Effector memory CD4-positive, alpha-beta T cell (primary cell): ENCODE measurements at regions not wholly inside any gene's neighbourhood (a gene's known extent, or its start where the extent isn't known, plus 50 kb on each side); places are given as distances from the start of the nearest gene placed in this dataset.

Source experiments
- DNase-seq, 3 donors: peaks; one replicate each; pipeline ENCODE4 v3.0.0-alpha.2; 2020
- H3K27ac ChIP-seq: 2 replicates; pipeline ENCODE4 v1.7.0; 2013; ENCODE audit warnings: mild to moderate bottlenecking, low read length, moderate library complexity; ENCODE audit not compliant: insufficient read depth, poor library complexity, severe bottlenecking
- H3K27me3 ChIP-seq: replicated peaks from 2 replicates; pipeline ENCODE4 v1.7.0; 2013; ENCODE audit warnings: mild to moderate bottlenecking, low read length; ENCODE audit not compliant: insufficient read depth, control insufficient read depth, poor library complexity, severe bottlenecking
- H3K36me3 ChIP-seq: 2 replicates; pipeline ENCODE4 v1.7.0; 2013; ENCODE audit warnings: mild to moderate bottlenecking, low read length, moderate library complexity; ENCODE audit not compliant: control insufficient read depth, insufficient read depth
- H3K4me1 ChIP-seq: 2 replicates; pipeline ENCODE4 v1.7.0; 2013; ENCODE audit warnings: low read length, mild to moderate bottlenecking; ENCODE audit not compliant: control insufficient read depth, insufficient read depth, poor library complexity, severe bottlenecking
- H3K4me3 ChIP-seq: 2 replicates; pipeline ENCODE4 v1.7.0; 2013; ENCODE audit warnings: low read length, low read depth, mild to moderate bottlenecking; ENCODE audit not compliant: insufficient read depth, poor library complexity, severe bottlenecking
- H3K9me3 ChIP-seq: 2 replicates; pipeline ENCODE4 v1.7.0; 2013; ENCODE audit warnings: mild to moderate bottlenecking, low read length, moderate library complexity; ENCODE audit not compliant: control insufficient read depth

GRCh38 chr6:79864421-79864820 is 82.9 kb downstream of the ELOVL4 start:
- Histone ChIP-seq H3K4me3 (no peak overlapping the region), H3K9me3 (no peaks in the 10 kb centered on the region), H3K36me3 (no peaks in the 10 kb centered on the region), H3K4me1 (no peaks in the 10 kb centered on the region), H3K27me3 (no peaks in the 10 kb centered on the region), H3K27ac (no peak overlapping the region)
- no peak for DNase-seq

- H3K27ac ChIP-seq = no peak overlapping the region
- DNase-seq = no peak
- no peaks in the 10 kb centered on the region for H3K4me1 ChIP-seq
- no peak overlapping the region for H3K4me3 ChIP-seq
- no peaks in the 10 kb centered on the region for H3K9me3 ChIP-seq
- H3K27me3 ChIP-seq = no peaks in the 10 kb centered on the region
- H3K36me3 ChIP-seq = no peaks in the 10 kb centered on the region
Measured at GRCh38 chr6:79864001-79864400, 83.4 kb downstream of the ELOVL4 start.

- H3K27ac ChIP-seq = no peak overlapping the region
- no peaks in the 10 kb centered on the region for H3K4me1 ChIP-seq
- H3K9me3 ChIP-seq = no peaks in the 10 kb centered on the region
- no peaks in the 10 kb centered on the region for H3K27me3 ChIP-seq
- H3K4me3 ChIP-seq = no peak overlapping the region
- DNase-seq = no peak
- H3K36me3 ChIP-seq = no peaks in the 10 kb centered on the region
Measured at GRCh38 chr6:79863566-79863965, 83.8 kb downstream of the ELOVL4 start.

GRCh38 chr6:79862711-79863110 is 84.6 kb downstream of the ELOVL4 start:
- no peak overlapping the region for H3K27ac ChIP-seq
- H3K36me3 ChIP-seq = no peaks in the 10 kb centered on the region
- no peaks in the 10 kb centered on the region for H3K27me3 ChIP-seq
- no peaks in the 10 kb centered on the region for H3K9me3 ChIP-seq
- no peaks in the 10 kb centered on the region for H3K4me1 ChIP-seq
- H3K4me3 ChIP-seq = no peak overlapping the region
- no peak for DNase-seq

- Histone ChIP-seq H3K27me3 (no peaks in the 10 kb centered on the region), H3K9me3 (no peaks in the 10 kb centered on the region), H3K36me3 (no peaks in the 10 kb centered on the region), H3K4me1 (no peaks in the 10 kb centered on the region), H3K4me3 (no peak overlapping the region), H3K27ac (no peak overlapping the region)
- no peak for DNase-seq
Measured at GRCh38 chr6:79862126-79862525, 85.2 kb downstream of the ELOVL4 start.

GRCh38 chr6:79861023-79861422 is 86.3 kb downstream of the ELOVL4 start:
- Histone ChIP-seq H3K4me3 (no peak overlapping the region), H3K36me3 (no peaks in the 10 kb centered on the region), H3K27me3 (no peaks in the 10 kb centered on the region), H3K27ac (no peak overlapping the region), H3K4me1 (no peaks in the 10 kb centered on the region), H3K9me3 (no peaks in the 10 kb centered on the region)
- DNase-seq = no peak

- Histone ChIP-seq H3K27me3 (no peaks in the 10 kb centered on the region), H3K4me3 (no peak overlapping the region), H3K9me3 (no peaks in the 10 kb centered on the region), H3K27ac (no peak overlapping the region), H3K4me1 (no peaks in the 10 kb centered on the region), H3K36me3 (no peaks in the 10 kb centered on the region)
- no peak for DNase-seq
Measured at GRCh38 chr6:79847426-79847825, 99.9 kb downstream of the ELOVL4 start.

GRCh38 chr6:79842376-79843040 is 104.8 kb downstream of the ELOVL4 start:
- Histone ChIP-seq H3K9me3 (no peaks in the 10 kb centered on the region), H3K27ac (no peak overlapping the region), H3K4me3 (no peak overlapping the region), H3K36me3 (no peaks in the 10 kb centered on the region), H3K4me1 (no peaks in the 10 kb centered on the region), H3K27me3 (no peaks in the 10 kb centered on the region)
- DNase-seq = no peak

GRCh38 chr6:79841577-79842375 is 105.6 kb downstream of the ELOVL4 start:
- no peak overlapping the region for H3K4me3 ChIP-seq
- no peaks in the 10 kb centered on the region for H3K9me3 ChIP-seq
- no peaks in the 10 kb centered on the region for H3K36me3 ChIP-seq
- H3K27me3 ChIP-seq = no peaks in the 10 kb centered on the region
- no peak overlapping the region for H3K27ac ChIP-seq
- H3K4me1 ChIP-seq = no peaks in the 10 kb centered on the region
- no peak for DNase-seq

- no peaks in the 10 kb centered on the region for H3K36me3 ChIP-seq
Measured at GRCh38 chr6:79838851-79839250, 108.5 kb downstream of the ELOVL4 start.

More at GRCh38 chr6:79838851-79839250, 108.5 kb downstream of the ELOVL4 start:
- Histone ChIP-seq H3K27me3 (no peaks in the 10 kb centered on the region), H3K4me1 (no peaks in the 10 kb centered on the region), H3K4me3 (no peak overlapping the region), H3K27ac (no peak overlapping the region), H3K9me3 (no peaks in the 10 kb centered on the region)
- no peak for DNase-seq
